Naive thymus-derived CD4-positive, alpha-beta T cell (primary cell): ENCODE measurements at regions not wholly inside any gene's neighbourhood (a gene's known extent, or its start where the extent isn't known, plus 50 kb on each side); places are given as distances from the start of the nearest gene placed in this dataset.
"Not testable (repeated sequence)": the region's sequence is repeated elsewhere in the genome, so short reads cannot be mapped to it uniquely, and the experiment has no call there.

Experiments
- ATAC-seq: fragments of 150-1000 bp; cut with Tn5 transposase; 2 replicates; pipeline ENCODE4 v1.10.0; 2021; ENCODE audit warnings: mild to moderate bottlenecking, moderate library complexity
- CTCF ChIA-PET: fragments of 350-600 bp; sonication (Branson Sonifier 250); formaldehyde crosslinking; loops from one replicate; lab custom pipeline; 2021; ENCODE audit warnings: antibody characterized with exemption; lab: Charles Lee
- POLR2A ChIA-PET: fragments of 350-600 bp; sonication (Branson Sonifier 250); formaldehyde crosslinking; loops from one replicate; lab custom pipeline; 2021; ENCODE audit warnings: antibody characterized with exemption, inconsistent platforms; lab: Charles Lee
- DNase-seq, 9 donors: peaks; one replicate each; pipeline versions ENCODE4 v3.0.0 to v3.0.0-alpha.2; 2020 to 2022; ENCODE audit warnings: mixed read lengths in 1 of 9
- H3K27ac ChIP-seq: one replicate; pipeline ENCODE4 v1.7.0; 2013; ENCODE audit warnings: mild to moderate bottlenecking, low read depth, low read length, moderate library complexity
- H3K27me3 ChIP-seq, 2 donors: one replicate each; pipeline ENCODE4 v1.7.0; 2013; ENCODE audit warnings: low read length in 2 of 2, mild to moderate bottlenecking in 2 of 2, moderate library complexity in 2 of 2; ENCODE audit not compliant: control insufficient read depth in 2 of 2, insufficient read depth in 2 of 2
- H3K36me3 ChIP-seq, 3 experiments: 1 replicate in 2 of 3; 2 replicates in 1 of 3; pipeline ENCODE4 v1.7.0; 2013; ENCODE audit warnings: low read length in 3 of 3, mild to moderate bottlenecking in 3 of 3, moderate library complexity in 1 of 3; ENCODE audit not compliant: insufficient read depth in 3 of 3, control insufficient read depth in 2 of 3
- H3K4me1 ChIP-seq, 2 donors: one replicate each; pipeline ENCODE4 v1.7.0; 2013; ENCODE audit warnings: low read length in 2 of 2, mild to moderate bottlenecking in 2 of 2, moderate library complexity in 1 of 2; ENCODE audit not compliant: control insufficient read depth in 2 of 2, insufficient read depth in 2 of 2
- H3K4me3 ChIP-seq: 2 replicates; pipeline ENCODE4 v1.7.0; 2013; ENCODE audit warnings: mild to moderate bottlenecking, low read length
- H3K9me3 ChIP-seq, 3 experiments: 1 replicate in 2 of 3; 2 replicates in 1 of 3; pipeline ENCODE4 v1.7.0; 2013; ENCODE audit warnings: low read length in 3 of 3; ENCODE audit not compliant: control insufficient read depth in 2 of 3
- H3K27ac Mint-ChIP-seq, 9 donors: one replicate each; pipeline ENCODE4 v1.8.0; 2020 to 2022; ENCODE audit warnings: mixed read lengths in 9 of 9, mild to moderate bottlenecking in 8 of 9, moderate library complexity in 5 of 9, inconsistent platforms in 2 of 9
- H3K27me3 Mint-ChIP-seq, 5 donors: one replicate each; pipeline ENCODE4 v1.8.0; 2021 to 2022; ENCODE audit warnings: mixed read lengths in 5 of 5, mild to moderate bottlenecking in 1 of 5
- H3K36me3 Mint-ChIP-seq, 5 donors: one replicate each; pipeline ENCODE4 v1.8.0; 2020 to 2022; ENCODE audit warnings: mixed read lengths in 5 of 5, mild to moderate bottlenecking in 3 of 5, inconsistent platforms in 1 of 5
- H3K4me1 Mint-ChIP-seq, 7 donors: one replicate each; pipeline ENCODE4 v1.8.0; 2020 to 2022; ENCODE audit warnings: mixed read lengths in 7 of 7, mild to moderate bottlenecking in 3 of 7, inconsistent platforms in 1 of 7
- H3K4me3 Mint-ChIP-seq, 10 donors: one replicate each; pipeline ENCODE4 v1.8.0; 2020 to 2022; ENCODE audit warnings: mild to moderate bottlenecking in 10 of 10, mixed read lengths in 10 of 10, moderate library complexity in 6 of 10, inconsistent platforms in 2 of 10
- H3K9me3 Mint-ChIP-seq, 11 donors: one replicate each; pipeline ENCODE4 v1.8.0; 2020 to 2022; ENCODE audit warnings: mixed read lengths in 11 of 11, mild to moderate bottlenecking in 4 of 11, inconsistent platforms in 1 of 11, moderate library complexity in 1 of 11
- intact Hi-C, 2 donors: fragments of 100-400 bp; cut with micrococcal nuclease; formaldehyde crosslinking; loops; one replicate each; pipeline ENCODE4 v1.15.1; 2023

DNA sequence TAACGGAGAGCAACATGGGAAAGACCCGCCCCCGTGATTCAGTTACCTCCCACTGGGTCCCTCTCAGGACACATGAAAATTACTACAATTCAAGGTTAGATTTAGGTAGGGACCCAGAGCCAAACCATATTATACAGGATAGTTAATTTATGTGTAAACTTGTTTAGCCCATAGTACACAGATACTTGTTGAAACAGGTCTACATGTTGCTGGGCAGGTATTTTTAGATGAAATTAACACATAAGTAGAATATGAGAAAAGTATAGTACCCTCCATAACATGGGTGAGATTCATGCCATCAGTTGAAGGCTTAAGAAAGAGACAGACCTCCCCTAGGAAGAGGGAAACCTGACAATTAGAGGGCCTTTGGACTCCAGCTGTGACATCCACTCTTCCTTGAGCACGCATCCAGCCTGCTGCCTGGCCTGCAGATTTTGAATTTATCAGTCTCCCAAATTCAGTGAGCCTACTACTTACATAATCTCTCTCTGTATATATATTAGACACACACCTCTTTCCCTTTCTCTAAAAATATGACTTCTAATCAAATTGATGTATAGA lies 463.5 kb upstream of the NETO1 start:
- no peaks in the 10 kb centered on the region for H3K27me3 ChIP-seq
- no peaks in the 10 kb centered on the region for H3K36me3 Mint-ChIP-seq
- POLR2A ChIA-PET, result no interaction called here
- H3K4me1 Mint-ChIP-seq, result no peaks in the 10 kb centered on the region
- CTCF ChIA-PET, result no interaction called here
- peaks cover 0 to 6% (median 0%) of the 10 kb centered on the region in 11 donors for H3K9me3 Mint-ChIP-seq
- ATAC-seq (no peak), DNase-seq (no peak)
- intact Hi-C loops, result no loop called here
- H3K27me3 Mint-ChIP-seq, result no peaks in the 10 kb centered on the region
- no peak overlapping the region for H3K27ac Mint-ChIP-seq
- no peaks in the 10 kb centered on the region for H3K36me3 ChIP-seq
- H3K4me3 ChIP-seq, result no peak overlapping the region
- H3K27ac ChIP-seq, result no peak overlapping the region
- no peaks in the 10 kb centered on the region for H3K4me1 ChIP-seq
- no peak overlapping the region for H3K4me3 Mint-ChIP-seq
- H3K9me3 ChIP-seq, result no peaks in the 10 kb centered on the region

- H3K4me3 ChIP-seq, CTCF ChIA-PET, H3K36me3 Mint-ChIP-seq, H3K4me3 Mint-ChIP-seq, H3K9me3 ChIP-seq, H3K4me1 ChIP-seq, H3K27me3 ChIP-seq, H3K27me3 Mint-ChIP-seq, H3K4me1 Mint-ChIP-seq, H3K36me3 ChIP-seq, DNase-seq, H3K27ac Mint-ChIP-seq, H3K27ac ChIP-seq, H3K9me3 Mint-ChIP-seq, POLR2A ChIA-PET, ATAC-seq, intact Hi-C loops: not testable (repeated sequence)
Measured at GRCh38 chr18:73330106-73330505, 462.3 kb upstream of the NETO1 start.

GRCh38 chr18:73324187-73324831 lies 456.5 kb upstream of the NETO1 start:
- H3K4me1 ChIP-seq, H3K4me3 Mint-ChIP-seq, H3K4me1 Mint-ChIP-seq, H3K36me3 ChIP-seq, H3K4me3 ChIP-seq, intact Hi-C loops, H3K36me3 Mint-ChIP-seq, POLR2A ChIA-PET, H3K27ac Mint-ChIP-seq, H3K27ac ChIP-seq, H3K9me3 ChIP-seq, CTCF ChIA-PET, H3K9me3 Mint-ChIP-seq, ATAC-seq, H3K27me3 ChIP-seq, DNase-seq, H3K27me3 Mint-ChIP-seq: not testable (repeated sequence)

DNA sequence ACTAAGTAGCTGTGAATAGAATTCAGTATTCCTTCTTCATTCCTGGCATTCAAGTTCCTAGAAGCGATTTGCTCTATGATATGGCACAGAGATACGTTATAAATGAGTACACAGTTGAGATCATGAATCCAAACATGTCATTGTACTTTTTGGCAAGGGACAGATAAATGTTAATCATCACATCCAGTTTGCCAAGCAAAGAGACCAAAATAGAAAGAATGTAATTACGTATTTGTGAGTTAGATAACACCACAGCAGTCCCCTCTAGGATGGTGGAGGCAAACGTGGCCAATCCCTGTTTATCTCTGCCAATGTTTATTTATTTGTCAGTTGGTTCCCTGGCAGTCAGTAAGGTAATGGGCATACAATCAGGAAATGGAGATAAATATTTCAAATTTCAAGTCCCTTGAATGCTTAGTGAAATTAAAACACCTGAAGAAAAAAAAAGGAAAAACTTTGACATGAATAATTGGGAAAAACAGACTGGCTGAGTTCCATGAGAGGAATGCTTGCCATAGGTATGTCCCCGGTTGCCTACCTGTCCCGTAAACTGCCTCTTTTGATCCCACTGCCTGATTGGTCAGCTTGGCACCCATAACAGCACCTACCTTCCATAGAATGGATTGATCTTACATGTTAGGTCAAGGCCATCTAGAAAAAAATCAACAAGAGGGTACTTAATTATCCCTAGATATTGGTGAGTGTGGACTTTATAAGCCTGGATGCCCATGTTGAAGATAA lies 451.1 kb upstream of the NETO1 start:
- intact Hi-C loops, result no loop called here
- H3K9me3 Mint-ChIP-seq, result peaks cover 0 to 2% (median 0%) of the 10 kb centered on the region in 11 donors
- DNase-seq (no peak), ATAC-seq (no peak)
- POLR2A ChIA-PET, result no interaction called here
- H3K36me3 ChIP-seq, result no peaks in the 10 kb centered on the region
- no peaks in the 10 kb centered on the region for H3K4me1 Mint-ChIP-seq
- no peaks in the 10 kb centered on the region for H3K27me3 ChIP-seq
- no peaks in the 10 kb centered on the region for H3K4me1 ChIP-seq
- no peaks in the 10 kb centered on the region for H3K27me3 Mint-ChIP-seq
- H3K36me3 Mint-ChIP-seq, result no peaks in the 10 kb centered on the region
- H3K4me3 Mint-ChIP-seq, result no peak overlapping the region
- H3K27ac ChIP-seq, result no peak overlapping the region
- no peaks in the 10 kb centered on the region for H3K9me3 ChIP-seq
- CTCF ChIA-PET, result no interaction called here
- H3K4me3 ChIP-seq, result no peak overlapping the region
- no peak overlapping the region for H3K27ac Mint-ChIP-seq

DNA sequence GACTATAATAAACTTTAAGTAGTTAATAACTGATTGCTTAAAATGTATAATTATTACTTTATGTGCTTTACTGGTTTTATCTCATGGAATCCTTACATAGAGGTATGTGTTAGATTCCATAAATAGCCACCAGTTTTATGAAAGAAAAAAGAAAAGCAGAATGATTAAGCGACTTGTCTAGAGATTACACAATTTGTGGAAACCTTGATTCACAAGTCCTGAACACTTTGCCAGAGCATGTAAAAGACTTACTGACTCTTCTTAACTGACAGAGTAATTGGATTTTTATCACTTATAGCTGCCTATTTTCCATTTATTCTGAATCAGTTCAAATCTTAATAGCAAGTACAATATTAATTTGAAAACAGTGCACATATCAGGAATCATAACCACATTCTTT lies 448.7 kb upstream of the NETO1 start:
- Mint-ChIP-seq H3K27ac (no peak overlapping the region), H3K9me3 (peaks cover 0 to 3% (median 0%) of the 10 kb centered on the region in 11 donors), H3K27me3 (no peaks in the 10 kb centered on the region), H3K4me3 (no peak overlapping the region), H3K4me1 (no peaks in the 10 kb centered on the region), H3K36me3 (no peaks in the 10 kb centered on the region)
- Histone ChIP-seq H3K4me1 (no peaks in the 10 kb centered on the region), H3K27ac (no peak overlapping the region), H3K9me3 (no peaks in the 10 kb centered on the region), H3K36me3 (no peaks in the 10 kb centered on the region), H3K27me3 (no peaks in the 10 kb centered on the region), H3K4me3 (no peak overlapping the region)
- ATAC-seq (no peak), DNase-seq (no peak)
- CTCF ChIA-PET, result no interaction called here
- POLR2A ChIA-PET, result no interaction called here
- intact Hi-C loops, result no loop called here

DNA sequence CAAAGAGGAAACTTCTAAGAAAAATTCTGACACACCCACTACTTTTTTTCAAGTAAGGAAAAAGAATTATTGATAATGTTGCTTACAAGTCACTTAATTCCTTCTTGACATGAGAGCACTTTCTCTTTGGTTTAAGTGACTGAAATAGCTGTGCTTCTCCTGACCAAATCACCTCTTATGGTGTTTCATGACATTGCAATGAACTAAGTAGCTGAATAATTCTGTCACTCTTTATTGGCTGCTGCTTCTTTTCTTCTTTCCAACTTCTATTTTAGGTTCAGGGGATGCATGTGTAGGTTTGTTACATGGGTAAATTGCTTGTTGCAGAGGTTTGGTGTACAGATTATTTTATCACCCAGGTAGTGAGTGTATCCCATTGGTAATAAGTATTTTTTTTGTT lies 447.6 kb upstream of the NETO1 start:
- H3K4me1 ChIP-seq, result no peaks in the 10 kb centered on the region
- no peaks in the 10 kb centered on the region for H3K4me1 Mint-ChIP-seq
- DNase-seq (no peak), ATAC-seq (no peak)
- no peak overlapping the region for H3K4me3 Mint-ChIP-seq
- ChIA-PET CTCF (no interaction called here), POLR2A (no interaction called here)
- no peaks in the 10 kb centered on the region for H3K9me3 ChIP-seq
- H3K4me3 ChIP-seq, result no peak overlapping the region
- intact Hi-C loops, result no loop called here
- H3K27ac ChIP-seq, result no peak overlapping the region
- H3K36me3 ChIP-seq, result no peaks in the 10 kb centered on the region
- H3K9me3 Mint-ChIP-seq, result peaks cover 0 to 5% (median 0%) of the 10 kb centered on the region in 11 donors
- no peaks in the 10 kb centered on the region for H3K27me3 Mint-ChIP-seq
- no peak overlapping the region for H3K27ac Mint-ChIP-seq
- H3K36me3 Mint-ChIP-seq, result no peaks in the 10 kb centered on the region
- H3K27me3 ChIP-seq, result no peaks in the 10 kb centered on the region

GRCh38 chr18:73313476-73313875 lies 445.7 kb upstream of the NETO1 start:
- no peaks in the 10 kb centered on the region for H3K27me3 Mint-ChIP-seq
- H3K4me1 ChIP-seq, result no peaks in the 10 kb centered on the region
- ATAC-seq (no peak), DNase-seq (no peak)
- no peak overlapping the region for H3K27ac Mint-ChIP-seq
- no peaks in the 10 kb centered on the region for H3K27me3 ChIP-seq
- POLR2A ChIA-PET, result no interaction called here
- H3K36me3 Mint-ChIP-seq, result no peaks in the 10 kb centered on the region
- H3K9me3 ChIP-seq, result no peaks in the 10 kb centered on the region
- peaks cover 0 to 5% (median 0%) of the 10 kb centered on the region in 11 donors for H3K9me3 Mint-ChIP-seq
- H3K36me3 ChIP-seq, result no peaks in the 10 kb centered on the region
- CTCF ChIA-PET, result no interaction called here
- no peaks in the 10 kb centered on the region for H3K4me1 Mint-ChIP-seq
- H3K4me3 ChIP-seq, result no peak overlapping the region
- H3K4me3 Mint-ChIP-seq, result no peak overlapping the region
- H3K27ac ChIP-seq, result no peak overlapping the region
- intact Hi-C loops, result no loop called here
